ELR (cell line): ENCODE measurements at regions not wholly inside any gene's neighbourhood (a gene's known extent, or its start where the extent isn't known, plus 50 kb on each side); places are given as distances from the start of the nearest gene placed in this dataset.

Experiments
- DNase-seq: peaks from one replicate; pipeline ENCODE4 v3.0.0-alpha.2; 2015; ENCODE audit warnings: low read depth

GRCh38 chr17:54838651-54839421, 61.8 kb upstream of the TOM1L1 start:
- no peak for DNase-seq

GRCh38 chr17:54839447-54839846, 61.2 kb upstream of the TOM1L1 start:
- DNase-seq = no peak

GRCh38 chr17:54840885-54841591, 59.6 kb upstream of the TOM1L1 start:
- DNase-seq = no peak

GRCh38 chr17:54841656-54842055, 59.0 kb upstream of the TOM1L1 start:
- DNase-seq = no peak

GRCh38 chr17:54844233-54844632, 56.4 kb upstream of the TOM1L1 start:
- DNase-seq = no peak

GRCh38 chr17:54848368-54848987, 52.2 kb upstream of the TOM1L1 start:
- DNase-seq = no peak

- DNase-seq = no peak
These were observed 51.0 kb upstream of the TOM1L1 start for GRCh38 chr17:54849660-54850059.
